Middle frontal gyrus (tissue), 1 donor: ENCODE measurements at regions not wholly inside any gene's neighbourhood (a gene's known extent, or its start where the extent isn't known, plus 50 kb on each side); places are given as distances from the start of the nearest gene placed in this dataset.

Experiments used
- DNase-seq: peaks from one replicate; pipeline ENCODE4 v3.0.0-alpha.2; 2015; ENCODE audit warnings: low spot score; ENCODE audit errors: extremely low spot score

DNA sequence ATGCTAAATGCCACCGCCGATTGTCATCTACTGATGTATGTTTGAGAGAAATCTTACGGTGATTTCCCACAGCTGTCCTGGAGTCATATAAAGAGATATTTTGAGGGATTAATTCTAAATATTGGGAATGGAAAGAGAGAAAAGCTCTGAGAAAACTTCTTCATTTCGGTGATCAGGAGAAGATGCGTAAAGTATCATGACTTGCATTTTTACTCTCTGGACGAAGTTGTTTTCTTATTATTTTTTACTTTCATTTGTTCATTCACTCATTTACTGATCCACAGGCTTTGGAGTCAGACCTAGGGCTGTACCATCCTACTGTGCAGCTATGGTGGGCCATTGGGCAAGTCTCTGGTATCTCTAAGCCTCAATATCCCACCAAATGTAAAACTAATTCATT, 58.4 kb upstream of the RUNX1 start:
- no peak for DNase-seq

DNA sequence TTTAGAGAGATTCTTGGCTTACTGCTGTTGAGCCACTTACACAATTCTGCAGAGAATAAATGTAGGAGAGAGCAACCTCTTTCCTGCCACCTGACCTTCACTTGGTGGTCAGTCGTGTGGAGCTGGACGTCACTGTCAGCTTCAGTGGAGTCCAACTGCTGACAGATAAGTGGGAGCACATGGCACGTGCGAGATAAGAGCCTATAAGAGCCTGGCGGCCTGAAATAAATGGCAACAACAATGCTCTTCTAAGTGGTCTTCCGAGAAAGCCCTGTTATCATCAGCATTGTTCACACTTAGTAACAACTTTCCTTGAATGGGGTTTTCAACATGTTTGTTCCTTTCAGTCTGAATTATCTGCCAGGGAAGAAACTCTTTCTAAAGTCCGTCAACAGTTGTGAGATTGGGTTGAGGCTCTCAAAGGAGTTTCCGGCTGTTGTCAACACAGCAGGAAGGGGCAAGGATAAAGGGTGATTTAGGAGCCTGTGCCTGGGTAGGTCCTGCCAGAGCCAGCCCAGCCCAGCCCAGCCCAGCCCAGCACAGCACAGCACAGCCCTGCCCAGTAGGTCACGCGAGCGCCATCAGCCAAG, 57.2 kb upstream of the RUNX1 start:
- DNase-seq = no peak

DNA sequence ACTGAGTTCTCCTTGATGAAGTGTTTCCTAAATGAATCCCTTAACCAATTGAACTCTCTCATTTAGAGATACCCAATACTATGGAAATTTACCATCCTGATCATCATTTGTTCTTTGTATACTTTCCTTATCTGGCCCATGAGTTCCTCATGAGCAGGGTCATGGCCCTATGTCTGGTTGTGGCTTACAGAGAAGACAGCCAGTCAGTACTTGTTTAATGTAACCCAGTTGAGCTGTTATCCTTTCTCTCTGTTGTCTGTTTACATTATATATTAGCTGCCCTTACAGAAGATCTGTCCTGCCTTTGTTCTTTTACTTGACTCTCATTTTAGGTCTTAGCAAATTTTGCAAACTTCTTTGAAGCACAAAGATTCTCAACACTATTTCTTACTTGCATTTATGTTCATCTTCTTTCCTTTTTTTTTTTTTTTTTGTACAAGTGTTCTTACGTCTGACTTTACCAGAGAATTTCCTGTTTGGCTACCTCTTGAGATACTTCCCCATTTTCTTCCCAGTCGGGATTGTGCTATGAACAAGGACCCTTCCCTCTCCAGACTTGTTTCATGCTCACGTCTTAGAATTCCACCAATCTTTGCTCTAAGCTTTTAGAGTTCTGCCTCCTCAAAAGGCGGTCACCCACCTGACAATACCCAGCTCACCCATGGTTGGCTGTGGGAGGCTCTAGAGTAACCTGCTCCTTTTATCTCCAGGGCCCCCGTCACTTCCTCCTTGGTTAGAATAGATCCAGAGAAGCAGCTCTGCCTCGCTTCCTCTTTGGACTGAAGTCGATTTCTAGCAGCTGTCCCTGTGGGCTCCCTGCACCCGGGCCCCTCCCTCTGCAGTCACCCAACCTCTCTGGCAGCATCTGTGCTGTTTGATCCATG, 53.6 kb upstream of the RUNX1 start:
- DNase-seq = no peak

DNA sequence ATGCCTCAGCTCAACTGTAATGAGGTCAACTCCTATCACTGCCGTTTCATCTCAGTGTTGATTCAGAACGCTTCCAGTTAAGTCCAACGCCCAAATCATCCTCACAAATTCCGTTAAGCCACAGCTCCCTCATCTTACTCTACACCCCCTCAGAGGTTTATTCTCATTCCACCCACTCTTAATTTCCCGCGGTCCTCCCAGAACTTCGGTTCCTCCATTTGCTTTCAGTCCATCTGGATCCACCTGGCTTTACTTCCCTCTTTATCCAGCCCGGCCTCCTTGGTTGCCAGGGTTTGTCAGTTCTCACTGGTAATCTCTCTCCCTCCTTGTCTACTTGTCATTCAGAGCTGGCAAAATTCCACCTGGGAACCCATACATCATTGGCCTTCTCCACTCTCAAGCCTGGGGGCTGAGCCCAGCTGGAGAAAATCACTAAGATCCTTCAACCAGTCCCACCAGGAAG, 51.3 kb upstream of the RUNX1 start:
- DNase-seq = no peak

DNA sequence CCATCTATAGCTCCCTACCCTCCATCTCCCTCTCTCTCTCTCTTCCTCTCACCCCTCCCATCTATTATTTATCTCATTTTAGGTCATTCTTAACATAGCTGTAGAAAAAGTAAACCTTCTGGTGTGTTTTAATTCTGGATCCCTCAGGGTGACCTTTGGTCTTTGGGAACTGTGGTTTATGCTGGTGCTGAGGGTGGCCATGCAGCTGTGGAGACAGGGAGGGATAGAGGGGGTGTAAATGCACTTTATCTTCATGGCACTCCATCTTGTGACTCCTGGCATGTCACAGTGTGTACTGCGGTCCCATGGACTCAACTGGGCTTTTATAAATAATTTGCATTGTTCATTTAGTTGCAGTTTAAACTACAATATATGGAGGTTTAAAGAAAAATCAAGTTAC, 50.2 kb upstream of the RUNX1 start:
- no peak for DNase-seq
